DMS114 treated with DMSO at 0.1 percent for 48 hours (cell line): ENCODE measurements at regions not wholly inside any gene's neighbourhood (a gene's known extent, or its start where the extent isn't known, plus 50 kb on each side); places are given as distances from the start of the nearest gene placed in this dataset.

Experiments used
- DNase-seq: peaks from one replicate; lab custom pipeline; 2025; ENCODE audit not compliant: unreplicated experiment; lab: John Stamatoyannopoulos, UW

DNA sequence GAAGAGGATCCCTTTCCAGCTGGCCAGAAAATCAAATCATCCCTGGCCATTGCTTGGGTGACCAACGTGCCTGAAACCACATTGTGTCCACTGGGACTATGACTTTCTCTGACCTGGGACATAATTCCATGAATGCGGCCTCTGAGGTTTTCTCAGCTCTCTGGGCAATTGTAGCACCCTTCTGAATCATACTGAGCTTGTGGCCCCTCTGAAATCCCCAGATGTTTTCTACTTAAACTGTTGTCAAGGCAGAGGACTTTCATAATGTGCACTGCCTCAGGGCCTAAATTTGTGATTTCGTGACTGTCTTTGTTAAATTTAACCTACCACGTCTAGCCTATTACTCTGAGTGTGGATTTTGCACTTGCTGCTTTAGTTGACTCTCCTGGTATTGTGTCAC is 321.1 kb upstream of the PLET1 start:
- DNase-seq = no peak

DNA sequence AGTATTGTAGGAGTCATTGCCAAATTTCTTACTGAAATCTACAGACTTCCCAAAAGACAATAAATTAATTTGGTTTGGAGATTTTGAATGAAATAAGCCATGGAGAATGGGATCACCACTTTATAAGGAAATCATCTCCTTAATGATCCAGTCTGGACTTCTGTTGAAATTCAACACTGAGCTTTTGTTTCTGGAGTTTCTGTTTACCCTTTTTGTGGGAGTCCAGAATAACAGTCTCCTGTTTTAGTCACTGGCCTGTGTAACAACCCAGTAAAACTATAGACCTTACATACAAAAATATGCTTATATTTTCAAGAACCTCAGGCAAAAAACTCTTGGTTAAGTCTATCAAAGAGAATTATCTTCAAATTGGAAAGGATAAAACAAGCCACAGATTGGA is 321.7 kb upstream of the PLET1 start:
- no peak for DNase-seq

DNA sequence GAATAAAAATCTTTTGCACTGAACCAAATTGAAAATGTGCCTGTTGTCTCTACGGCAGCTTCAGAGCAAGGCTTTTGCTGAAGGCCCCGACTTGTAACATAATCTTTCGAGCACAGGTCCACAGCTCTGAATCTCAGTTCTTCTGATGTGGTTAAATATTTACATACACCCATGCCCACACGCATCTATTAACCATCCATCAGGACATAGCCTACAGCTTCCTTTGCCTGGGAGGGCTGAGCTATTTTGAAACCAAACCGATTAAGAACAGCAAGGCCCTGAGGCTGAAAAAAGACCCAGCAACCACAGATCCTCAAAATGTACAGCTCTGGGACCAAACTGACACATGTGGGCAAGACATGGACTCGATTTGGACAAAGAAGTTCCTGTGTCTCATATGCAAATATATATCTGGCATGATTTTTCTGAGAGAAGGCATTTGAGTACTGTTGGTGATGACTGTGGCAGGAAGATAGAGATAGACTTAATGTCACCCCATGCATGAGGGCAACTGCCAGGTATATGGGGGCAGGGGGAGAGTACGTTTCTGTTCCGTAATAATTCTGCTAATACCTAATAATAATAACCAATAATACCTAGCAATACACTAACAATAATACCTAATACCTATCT is 322.7 kb upstream of the PLET1 start:
- no peak for DNase-seq

DNA sequence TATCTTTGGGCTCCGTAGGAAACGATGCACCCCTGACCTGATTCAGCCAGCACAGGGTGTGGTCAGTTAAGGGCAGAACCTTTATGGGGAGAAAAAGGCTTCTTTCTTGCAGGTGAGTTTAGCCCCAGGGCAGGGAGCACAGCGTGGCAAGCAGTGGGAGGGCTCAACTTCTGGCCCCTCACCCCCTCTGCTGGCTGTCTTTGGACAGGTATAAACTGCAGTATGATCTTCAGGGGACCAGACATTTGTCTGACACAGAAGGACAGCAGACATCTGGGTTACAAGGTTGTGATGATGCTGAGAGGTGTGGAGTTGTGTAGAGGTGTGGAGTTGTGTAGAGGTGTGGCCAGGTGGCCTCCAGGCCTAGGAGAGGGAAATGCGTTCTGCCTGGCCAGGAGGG is 324.0 kb upstream of the PLET1 start:
- DNase-seq = no peak

DNA sequence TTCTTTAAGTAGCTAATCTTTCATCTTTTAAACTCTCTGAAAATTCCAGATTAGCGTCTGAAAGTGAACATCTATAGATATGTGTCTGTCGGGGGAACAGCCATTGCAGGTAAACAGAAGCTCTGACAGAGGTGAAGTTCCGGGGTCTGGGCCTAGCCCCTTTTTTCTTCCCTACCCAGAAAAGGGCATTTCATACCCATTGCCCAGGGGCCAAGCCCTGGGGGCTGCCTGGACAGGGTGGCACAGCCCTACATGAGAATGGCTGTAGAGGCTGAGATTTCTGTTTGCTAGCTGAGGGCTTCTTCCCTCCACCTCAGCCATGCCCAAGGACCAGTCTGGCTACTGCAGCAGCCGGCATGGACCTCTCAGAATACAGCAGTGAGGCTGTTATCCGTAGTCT is 327.0 kb upstream of the PLET1 start:
- DNase-seq = no peak

DNA sequence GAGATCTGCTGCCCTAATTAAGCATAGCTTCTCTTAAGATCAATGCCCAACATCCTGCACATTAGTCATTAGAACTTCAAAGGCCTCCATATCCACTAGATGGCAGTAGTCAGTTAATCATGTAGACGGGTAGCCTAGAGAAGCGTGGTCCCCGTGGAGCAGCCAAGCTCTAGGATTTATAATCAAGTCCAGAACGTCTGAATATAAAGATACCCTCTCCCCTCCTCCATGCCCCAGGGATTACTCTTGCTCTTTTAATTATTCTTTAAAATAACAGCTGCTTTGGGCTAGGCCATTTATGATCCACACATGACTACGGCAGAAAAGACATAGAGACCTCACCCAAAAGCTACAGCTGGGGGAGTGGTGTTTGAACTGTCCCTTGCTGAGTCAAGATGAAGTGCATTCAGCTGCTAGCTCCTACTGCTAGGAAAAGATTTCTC is 327.6 kb upstream of the PLET1 start:
- DNase-seq = peak; percentile 61

DNA sequence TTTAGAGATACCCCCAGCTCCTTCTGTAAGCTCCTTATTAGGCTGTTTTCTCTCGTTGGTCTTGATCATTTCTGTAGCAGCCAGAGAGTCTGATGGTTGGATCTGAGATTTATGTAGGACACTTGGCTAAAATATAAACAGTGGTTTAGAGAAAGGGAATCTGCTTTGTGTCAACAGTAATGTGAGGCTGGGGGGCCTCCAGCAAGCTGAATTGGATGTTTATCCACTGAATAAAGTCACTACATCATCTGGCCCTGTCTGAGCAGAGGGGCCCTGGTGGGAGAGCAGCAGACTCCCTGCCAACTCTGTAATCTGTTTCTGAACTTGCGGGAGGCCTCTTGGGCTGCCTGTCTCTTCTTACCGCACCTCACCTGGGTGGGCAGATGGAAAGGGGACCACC is 328.5 kb upstream of the PLET1 start:
- no peak for DNase-seq

DNA sequence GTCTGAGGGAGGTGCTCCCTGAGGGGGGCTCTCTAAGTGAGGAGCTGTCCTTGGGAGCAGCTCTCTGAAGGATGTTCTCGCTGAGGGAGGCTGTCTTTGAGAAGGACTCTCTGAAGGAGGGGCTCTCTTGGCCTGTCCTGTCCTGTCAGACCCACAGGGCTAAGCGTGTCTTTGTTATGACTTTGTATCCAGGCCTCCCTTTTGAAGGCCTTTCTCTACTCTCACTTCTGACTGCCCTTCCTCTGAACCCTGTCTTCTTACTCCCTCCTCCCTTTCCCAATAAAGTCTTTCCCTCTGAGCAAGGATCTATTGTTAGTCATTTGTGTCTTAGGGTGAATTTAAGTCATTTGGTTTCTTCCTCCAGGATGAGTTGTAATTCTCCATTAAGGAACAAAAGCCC is 330.1 kb upstream of the PLET1 start:
- no peak for DNase-seq

DNA sequence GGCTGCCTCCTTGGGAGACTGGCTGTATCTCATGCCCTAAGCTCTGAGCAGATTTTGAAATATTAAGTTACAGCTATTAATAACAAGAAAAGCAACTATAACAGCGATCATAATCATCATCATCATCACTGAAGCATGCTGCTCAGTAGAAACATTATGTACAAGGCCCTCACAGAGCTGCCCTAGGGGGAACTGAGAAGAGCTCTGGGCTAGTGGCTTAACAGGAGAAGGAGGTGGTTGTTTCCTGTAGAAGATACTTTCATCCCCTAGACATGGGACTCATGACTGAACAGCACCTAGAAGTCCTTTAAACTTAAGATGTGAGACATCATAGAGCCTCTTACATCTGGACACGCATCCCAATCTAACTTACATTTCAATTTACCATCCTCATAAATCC is 332.8 kb upstream of the PLET1 start:
- DNase-seq = no peak

DNA sequence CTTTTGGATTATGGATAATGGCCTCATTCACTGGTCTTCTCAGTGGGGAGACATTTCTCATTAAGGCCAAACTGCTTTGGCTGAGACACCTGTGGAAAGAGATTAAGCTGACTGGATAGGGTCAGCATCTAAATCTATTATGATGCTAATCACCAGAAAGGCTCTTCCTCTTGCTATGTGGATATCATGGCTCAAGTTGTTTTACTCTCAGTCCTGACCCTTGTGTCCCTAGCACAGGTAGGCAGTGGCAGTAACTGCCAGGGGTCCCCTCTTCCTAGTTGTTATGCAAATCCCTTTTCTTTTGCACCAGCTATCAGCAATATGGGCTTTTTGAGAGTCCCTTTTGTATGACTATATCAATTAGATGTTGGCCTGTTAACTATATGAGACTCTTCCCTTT is 335.7 kb upstream of the PLET1 start:
- DNase-seq = no peak

DNA sequence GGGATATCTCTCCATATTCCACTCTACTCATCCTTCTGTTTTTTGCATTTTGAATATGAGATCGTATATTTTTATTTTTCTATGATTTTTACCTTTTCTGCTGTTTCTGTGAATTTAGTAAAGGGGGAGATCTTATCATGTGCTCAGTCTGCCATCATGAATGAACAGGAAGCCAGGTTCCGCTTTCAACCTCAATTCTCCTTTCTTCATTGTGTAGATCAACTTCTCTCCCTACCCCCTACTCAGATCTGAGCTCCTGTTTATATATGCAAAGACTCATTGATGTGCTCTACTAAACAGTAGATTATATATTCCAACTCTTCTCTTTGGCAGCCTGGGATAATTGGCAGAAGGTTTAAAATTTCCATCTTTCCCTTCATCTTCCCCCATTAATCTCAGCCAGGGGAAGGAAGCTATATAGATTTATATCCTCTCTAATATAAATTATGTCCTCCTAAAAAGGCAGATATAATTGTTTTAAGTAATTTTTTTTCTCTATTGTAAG is 336.7 kb upstream of the PLET1 start:
- DNase-seq = no peak

DNA sequence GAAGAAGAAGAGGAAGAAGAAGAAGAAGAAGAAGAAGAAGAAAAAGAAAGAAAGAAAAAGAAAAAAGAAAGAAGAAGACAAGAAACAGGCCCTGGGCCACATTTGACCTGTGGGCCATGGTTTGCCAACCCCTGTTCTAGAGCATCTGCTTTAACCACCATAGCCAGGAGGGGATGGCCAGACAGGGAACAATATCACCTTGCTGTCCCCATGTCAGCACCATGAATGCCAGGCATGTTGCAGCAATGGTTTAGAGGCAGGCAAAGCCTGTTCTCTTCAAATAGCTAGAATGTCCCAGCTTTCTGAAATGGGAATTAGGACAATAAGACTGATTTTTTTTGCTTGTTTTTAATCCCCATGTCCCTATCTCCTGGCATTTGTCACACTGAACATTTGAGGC is 338.6 kb upstream of the PLET1 start:
- no peak for DNase-seq

DNA sequence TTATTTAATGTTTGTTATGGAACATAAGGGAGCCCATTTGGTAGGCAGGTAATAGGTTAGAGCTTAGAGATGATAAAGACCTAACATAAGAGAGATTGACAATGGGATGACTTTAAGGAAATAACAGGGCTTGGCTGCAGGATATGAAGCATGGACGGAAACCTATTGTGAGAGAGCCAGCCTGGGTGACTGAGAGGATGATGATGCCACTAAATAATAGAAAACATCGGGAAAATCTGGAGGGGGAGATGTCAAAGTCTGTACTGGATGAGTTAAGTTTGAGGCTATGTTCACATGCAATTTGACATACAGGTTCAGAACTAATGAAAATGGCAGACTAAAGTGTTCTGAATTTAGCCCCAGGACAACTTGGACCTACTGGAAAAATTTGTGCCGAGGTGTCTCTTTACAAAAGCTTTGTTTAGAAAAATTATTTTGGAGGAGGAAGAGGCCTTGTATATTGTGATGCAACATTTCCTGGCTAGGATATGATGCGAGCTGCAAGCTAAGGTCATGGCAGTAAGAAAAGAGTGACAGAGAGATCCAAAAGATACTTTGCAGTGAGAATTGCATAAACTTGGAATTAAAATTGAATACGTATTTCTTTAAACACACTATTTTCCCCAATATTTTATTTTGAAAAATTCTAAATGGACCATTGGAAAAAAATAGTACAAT is 339.3 kb upstream of the PLET1 start:
- no peak for DNase-seq

DNA sequence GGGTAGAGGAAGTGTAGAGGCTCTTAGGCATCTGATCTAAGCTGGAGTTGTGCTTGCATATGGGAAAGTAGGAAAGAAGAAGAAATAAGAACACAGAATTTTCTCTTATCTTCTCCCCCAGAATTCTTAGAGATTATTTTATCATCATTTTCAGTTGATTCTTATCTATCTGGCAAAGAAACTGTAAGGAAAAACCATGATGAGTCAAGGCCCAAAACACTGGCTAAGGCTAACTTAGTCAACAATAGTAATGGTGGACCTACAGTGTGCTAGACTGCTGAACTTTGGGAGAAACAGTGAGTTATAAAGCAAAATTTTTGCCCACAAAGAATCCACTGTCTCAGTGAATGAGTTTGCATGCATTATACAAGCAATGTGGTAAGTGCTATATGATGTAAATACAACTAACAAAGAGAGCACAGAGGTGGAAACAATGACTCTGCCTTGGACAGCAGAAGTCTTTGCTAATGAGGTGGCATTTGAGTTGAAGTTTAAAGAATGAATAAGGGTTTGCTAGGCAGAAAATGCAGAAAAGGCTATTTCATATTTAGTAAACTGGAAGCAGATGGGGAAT is 344.5 kb upstream of the PLET1 start:
- no peak for DNase-seq

DNA sequence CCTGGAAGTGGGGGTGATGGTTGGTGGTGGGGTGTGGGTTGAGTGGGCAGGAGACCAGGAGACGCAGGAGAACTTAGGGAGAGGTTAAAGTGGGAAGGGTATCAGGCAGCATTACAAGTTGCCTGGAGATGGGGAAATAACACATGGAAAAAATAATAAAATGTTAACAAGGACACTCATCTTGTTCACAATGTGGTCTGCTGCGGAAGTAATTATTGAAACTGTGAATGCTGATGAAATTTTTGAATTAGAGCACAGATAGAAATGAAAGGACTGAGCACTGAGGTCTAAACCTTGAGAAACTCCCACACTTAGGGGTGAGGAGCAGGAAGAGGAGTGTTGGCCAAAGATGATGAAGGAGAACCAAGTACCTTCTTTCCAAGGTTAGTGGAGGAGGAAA is 346.0 kb upstream of the PLET1 start:
- DNase-seq = no peak

DNA sequence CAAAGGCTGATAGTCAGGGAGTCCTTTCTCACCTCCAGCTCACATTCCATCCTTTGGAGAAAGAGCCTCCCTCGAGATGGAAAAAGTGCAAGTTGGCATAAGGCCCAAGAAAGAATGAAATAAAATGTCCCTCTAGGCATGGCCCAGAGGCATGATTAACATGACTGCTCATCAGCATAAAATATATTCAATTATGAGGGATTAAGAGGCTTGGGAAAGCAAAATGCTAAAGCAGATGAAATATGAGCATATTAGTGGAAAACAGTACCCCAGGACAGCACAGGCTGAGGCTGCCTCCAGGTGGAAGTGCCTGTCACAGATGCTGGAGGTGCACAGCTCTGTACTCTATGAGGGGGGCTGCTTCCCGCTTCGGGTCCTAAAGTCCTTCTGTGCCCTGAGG is 347.8 kb upstream of the PLET1 start:
- DNase-seq = no peak

DNA sequence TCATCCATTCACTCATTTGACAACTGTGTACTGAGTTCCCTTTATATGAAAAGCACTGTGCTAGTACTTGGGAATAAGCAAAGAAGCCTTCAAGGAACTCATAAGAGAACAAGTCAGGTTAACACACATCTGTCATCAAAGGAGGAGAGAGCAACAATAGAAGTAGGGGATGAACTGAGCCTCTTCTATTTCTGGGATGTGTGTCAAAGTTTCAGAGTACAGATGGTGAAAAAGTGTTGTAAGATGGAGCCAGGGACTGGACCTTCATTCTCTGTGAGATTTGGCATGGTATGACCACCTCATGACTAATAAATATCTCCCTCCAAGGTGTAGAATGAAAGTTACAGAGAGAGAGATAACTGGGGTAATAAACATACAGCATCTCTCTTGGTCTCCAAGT is 349.8 kb upstream of the PLET1 start:
- no peak for DNase-seq

DNA sequence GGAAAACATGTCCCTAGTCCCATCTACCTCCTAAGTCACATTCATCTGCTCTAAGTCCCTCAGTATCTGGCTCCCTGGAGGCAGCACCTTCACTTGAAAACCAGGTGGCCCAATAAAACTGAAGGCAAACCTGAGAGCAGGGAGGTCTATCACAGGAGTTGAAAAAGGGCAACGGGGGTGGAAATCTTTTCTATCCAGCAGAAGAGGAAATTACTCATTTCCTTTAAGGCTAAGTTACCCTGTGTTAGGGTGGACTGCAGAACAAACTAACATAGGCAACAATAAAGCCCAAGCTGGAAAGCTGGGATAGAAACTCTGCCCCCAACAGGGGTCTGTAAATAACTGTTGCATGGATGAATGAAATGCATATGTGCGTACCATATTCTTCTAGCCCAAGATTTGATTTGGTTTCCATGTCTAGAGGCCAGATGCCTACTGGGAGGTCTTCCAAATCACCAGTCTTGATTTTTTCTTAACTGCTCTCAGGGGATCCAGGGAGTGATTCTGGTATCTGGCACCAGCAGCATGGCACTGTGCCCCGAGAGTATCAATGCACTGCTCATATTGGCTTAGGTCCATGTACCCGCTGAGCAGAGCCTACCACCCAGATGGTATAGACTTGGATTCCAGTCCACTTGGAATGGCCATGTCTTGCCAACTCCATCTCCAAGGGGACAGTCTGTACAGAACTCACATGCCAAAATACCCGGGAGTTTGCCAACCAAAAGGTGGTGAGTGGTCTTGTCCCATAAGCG is 350.0 kb upstream of the NCAM1 start:
- no peak for DNase-seq

DNA sequence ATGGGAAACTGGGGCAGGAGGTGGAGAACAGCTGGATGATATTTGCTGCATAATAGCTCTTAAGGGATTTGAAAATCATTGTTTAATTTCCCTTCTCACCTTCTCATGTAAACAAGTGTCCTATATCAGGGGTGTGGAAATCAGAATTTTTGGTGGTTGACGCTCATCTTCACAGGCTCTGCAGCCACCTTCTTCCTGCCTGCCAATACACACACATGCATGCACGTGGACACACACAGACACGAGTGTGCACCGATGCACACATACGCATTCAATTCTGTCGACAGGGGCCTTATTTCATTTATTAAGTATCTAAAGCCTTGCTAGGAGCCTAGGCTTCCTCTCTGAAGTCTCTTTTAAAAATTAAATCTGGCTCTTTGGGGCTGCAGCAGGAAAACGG is 349.4 kb upstream of the NCAM1 start:
- DNase-seq = no peak

DNA sequence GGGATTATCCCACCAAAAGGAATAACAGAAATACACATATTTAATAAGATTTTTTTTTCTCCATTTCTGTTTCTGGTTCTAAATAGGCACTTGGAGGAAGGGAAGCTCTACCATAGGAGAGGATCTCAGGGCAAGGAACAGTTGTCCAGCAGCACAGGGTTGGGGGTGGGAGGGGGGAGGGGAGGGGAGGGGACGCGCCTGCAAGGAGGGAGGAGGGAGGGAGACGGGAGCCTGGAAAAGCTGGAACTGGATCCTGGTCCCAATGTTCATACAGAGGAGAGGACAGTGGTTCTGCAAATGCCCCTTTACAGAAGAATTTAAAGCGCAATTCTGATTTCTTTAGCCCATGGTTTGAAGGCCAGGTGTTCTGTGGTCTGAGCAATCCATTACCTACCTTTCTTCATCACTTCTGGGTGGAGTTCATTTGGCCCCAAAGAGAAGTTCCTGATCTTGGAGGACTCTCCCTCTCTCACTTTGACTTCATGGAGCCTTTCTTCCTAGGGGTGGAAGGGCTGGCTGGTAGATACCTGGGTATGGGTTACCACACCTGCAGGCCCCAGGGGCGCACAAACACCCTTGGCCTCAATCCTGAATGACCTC is 348.9 kb upstream of the NCAM1 start:
- no peak for DNase-seq
